Left kidney (tissue), 1 donor: ENCODE measurements at regions not wholly inside any gene's neighbourhood (a gene's known extent, or its start where the extent isn't known, plus 50 kb on each side); places are given as distances from the start of the nearest gene placed in this dataset.

ENCODE experiments used
- DNase-seq: peaks from one replicate; pipeline ENCODE4 v3.0.0-alpha.2; 2013

DNA sequence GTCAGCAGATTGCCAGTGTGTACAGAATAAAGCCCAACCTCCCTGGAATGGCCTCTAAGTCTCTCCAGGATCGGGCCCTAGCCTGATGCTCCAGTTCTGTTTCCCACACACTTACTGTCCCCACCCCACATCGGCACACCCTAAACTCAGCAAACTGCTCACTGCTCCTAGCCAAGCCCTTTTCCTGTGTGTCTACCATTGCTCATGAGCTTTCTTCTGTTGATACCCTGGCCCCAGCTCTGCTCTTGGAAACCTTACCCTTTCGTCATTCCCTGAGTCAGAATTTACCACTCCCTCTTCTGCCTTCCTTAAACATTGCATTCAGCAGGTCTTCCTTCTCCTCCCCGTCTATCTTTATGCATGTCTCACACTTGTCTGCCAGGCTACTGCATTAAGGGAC, 158.9 kb downstream of the TMX1 start:
- no peak for DNase-seq

DNA sequence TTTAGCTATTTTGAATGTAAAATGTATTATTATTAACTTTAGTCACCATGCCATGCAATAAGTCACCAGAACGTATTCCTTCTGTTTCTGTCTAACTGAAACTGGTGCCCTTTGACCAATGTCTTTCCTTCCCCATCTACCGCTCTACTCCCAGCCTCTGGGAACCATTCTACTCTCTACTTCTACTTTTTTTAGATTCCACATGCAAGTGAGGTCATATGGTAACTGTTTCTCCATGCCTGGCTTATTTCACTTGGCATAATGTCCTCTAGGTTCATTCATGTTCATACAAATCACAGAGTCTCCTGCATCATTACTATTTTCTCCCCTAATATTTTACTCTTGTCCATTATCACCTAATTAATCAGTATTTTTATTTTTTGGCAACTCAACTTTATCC, 160.1 kb downstream of the TMX1 start:
- no peak for DNase-seq

DNA sequence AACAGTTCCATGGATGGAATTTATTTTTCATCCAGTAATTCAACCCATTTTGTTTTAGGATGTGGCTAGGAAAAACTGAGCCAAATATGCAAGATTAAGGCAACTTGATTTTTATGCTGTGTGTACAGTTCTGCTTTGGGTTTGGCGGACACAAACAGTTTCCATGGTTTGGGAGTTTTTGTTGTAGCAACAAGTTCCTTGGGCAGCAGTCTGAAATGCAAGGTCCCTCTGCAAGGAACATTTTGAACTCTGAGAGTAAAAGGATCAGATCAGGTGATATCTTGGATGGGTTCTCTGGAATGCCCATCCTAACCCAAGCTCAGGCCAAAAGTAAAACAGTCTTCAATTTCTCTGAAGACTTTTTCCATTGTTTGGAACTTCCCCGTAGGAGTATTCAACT, 161.2 kb downstream of the TMX1 start:
- no peak for DNase-seq

DNA sequence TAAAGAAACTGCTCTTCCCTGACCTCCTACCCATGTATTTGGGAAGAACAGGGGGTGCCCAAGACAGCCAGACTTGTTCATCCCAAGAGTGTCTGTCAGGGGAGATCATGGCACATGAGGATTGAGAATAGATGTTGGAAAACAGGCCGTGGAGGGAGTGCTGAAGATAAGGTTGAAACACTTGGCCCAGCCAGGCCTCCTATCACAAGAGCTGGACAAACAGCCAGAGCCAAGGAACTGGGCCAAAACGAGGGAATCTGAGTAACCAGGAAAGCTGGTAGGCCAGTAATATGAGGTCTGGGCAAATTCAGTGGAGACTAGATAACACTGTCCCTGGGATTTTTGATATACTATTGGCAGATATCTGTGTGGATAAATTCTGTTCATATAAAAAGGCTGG, 161.7 kb downstream of the TMX1 start:
- DNase-seq = no peak

DNA sequence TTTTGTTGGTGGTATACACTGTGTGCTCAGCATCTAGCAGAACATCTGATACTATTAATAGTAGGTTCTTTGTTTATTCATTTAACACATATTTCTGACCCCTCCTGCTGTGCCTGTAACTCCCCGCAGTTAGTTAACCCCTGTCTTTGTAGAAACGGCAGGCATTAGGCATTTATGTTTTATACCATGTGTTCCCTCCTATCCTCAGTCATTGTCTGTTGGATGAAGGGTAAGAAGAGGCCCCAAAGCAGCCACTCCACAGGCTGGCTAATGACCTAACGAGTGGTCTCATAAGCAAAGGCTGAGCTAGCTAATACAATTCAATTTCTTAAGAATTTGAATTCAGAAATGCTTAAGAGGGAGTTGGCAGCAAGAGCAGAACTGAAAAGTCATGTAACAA, 170.8 kb downstream of the TMX1 start:
- no peak for DNase-seq

DNA sequence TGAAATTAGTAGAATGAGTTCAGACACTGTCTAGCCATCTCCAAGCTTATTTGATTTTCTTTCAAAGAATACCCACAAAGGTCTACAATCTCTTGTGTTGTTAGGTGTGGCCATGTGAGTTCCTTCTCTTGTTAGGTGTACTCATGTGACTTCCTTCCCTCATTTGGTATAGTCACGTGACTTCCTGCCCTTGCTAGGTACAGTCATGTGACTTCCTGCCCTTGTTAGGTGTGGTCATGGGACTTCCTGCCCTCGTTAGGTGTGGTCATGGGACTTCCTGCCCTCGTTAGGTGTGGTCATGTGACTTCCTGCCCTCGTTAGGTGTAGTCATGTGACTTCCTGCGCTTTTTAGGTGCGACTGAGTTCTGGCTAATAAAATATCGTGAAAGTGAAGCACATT, 179.6 kb downstream of the TMX1 start:
- DNase-seq = no peak

DNA sequence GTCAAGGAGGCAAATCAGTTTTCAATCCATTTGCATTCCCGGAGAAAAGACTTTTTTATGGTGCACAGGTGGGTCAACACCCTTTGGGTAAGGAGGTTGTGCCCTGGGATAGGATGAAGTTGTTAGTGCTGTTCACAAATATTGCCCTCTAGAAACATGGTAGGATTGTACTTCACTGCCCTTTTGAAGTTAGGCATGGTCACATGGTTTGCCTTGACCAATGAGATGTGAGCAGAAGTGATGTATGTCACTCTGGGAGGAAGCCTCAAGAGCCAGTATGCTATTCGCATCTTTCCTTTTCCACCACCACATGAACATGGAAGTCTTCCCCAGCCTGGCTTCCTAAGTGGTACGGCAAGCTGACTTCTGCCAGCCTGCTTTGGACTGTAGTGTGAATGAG, 182.7 kb downstream of the TMX1 start:
- DNase-seq = no peak

DNA sequence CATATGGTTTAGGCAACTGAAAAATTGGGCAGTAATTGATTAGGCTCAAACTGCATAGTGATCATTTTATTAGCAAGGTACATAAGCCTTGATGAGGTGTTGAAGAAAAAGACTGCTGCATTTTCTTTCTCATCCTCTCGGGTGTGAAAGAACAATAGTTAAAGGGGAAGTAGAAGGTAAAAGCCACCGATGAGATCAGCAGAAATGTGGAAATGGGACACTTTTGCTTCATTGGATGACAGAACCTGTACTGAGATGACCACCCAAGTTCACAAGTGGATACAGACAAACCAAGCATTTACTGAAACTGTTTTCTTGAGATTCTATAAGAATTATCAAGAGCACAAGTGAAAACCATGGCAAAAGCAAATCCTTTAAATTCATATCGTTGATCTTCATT, 184.0 kb downstream of the TMX1 start:
- no peak for DNase-seq

DNA sequence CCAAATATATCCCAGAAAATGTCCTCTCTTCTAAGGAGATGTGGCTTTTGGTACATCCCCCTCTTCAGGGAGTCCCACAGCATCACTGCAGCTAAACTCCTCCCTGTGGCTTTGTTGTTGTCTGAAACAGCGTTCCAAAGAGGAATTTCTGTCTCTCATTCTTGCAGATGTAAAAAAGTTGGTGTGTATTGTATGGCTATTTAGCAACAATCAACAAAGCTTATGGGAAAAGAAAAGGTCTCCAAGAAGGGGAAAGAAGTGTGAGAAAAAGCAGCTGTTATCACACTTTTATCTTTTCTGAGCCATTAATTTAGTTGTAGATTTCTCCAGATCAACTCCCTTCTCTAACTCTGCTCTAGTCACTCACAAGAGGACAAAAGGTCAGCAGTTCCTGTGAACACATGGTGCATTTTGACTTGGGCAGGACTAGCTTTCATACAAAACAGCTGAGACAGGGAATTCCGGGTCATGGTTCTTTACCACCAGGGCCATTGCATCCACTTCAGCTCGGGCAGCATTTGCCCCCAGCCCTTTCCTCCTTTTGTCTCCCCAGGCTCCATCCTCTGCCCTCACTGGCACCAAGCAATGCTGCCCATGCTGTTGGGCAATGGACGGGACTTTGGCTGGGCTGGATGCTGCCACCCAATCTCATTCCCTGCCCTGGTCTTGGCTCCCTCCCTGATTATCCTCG, 184.7 kb downstream of the TMX1 start:
- peak; percentile 50 for DNase-seq

DNA sequence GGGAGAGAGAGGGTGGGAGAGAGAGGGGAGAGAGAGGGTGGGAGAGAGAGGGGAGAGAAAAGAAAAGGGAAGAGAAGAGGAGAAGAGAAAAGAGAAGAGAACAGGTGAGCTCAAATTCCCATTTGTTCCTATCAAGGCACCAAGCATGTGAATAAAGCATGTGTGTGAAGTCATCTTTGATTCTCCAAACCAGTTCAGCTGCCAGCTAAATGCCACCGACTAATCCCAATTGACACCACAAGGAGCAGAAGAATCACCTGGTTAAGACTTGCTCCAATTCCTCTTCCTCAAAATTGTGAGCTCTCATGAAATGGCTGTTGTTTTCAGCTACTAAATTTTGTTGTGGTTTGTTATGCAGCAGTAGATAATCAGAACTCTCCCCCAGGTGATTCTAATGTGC, 188.9 kb downstream of the TMX1 start:
- DNase-seq = no peak

DNA sequence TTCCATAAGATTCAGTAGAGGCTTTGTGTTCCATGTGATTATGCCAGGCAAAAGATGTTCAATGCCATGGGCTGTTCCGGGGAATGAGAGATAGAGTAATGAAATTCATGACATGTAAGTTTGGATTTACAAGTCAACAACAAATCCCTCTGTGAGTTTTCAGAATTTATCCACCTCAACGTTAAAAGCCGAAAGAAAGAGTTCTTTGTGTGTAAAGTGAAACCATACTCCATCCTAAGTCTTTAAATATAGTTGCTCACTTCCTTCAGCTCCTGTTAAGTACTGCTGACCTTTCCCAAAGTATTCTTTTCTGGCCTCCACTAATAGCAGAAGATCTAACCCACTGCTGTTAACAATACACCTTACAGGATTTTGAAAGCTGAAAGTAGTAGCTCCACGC, 190.0 kb downstream of the TMX1 start:
- no peak for DNase-seq

DNA sequence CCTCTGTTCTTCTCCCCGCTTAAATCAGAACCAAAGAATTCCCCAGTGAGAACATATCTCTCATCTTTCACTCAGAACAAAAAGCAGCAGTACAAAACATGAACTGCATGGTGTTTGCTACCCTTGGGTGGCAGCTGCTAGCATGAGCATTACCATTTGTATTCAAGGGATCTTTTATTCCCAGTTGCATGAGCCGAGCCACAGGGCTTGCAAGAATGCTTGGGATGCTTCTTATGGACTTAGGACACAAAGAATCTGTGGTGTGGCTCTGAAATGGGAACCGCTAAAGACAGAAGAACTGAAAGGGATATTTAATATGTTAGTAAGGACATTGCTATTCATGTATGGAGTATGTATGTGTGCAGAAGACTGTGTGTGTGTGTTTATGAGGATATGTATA, 190.6 kb downstream of the TMX1 start:
- no peak for DNase-seq

DNA sequence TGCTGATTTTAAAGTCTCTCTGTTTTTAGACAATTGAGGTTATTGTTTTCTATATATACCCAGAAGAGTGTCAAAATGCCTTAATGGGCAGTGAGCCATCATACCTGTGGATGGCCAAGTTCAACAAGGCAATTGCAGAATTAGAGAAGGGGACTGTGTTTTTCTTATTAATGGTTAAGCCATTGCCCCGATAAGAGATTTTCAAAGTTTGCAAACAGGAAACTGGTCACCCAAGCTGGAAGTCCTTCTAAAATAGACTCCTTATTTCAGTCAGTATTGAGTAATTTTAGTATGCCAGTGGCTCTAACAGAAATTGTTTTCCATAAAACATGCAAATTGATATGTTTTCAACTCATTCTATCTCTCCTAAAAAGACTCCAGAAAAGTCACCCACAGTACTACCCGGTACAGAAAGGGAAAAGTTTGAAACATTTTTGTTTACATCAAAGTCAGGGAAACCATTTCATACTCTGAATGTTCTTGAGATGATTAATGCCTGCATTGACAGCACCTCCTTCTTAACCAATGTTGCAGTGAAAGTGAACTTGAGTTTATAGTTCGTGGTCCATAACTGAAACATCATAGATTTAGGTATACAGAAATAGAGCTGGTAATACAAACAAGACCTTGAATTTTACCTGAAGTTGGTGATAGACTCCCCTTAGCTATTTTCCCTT, 191.1 kb downstream of the TMX1 start:
- DNase-seq = no peak

DNA sequence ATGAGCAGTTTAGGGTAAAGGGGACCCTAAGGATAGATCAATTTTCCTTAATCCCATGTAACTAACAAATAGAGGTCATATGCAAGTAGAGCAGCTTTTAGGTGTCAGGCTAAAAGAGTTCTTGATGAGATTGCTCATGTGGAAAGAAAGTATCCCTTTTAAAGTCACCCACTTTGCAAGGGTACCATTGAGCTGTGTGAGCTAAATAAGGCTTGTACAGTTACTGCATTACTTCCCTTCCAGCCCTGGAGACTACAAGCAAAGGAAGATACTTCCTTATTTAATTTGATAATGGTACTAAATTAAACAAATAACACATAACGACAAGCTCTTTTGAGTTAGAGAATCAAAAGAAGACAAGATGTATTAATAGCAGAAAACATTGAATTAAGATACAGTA, 191.7 kb downstream of the TMX1 start:
- no peak for DNase-seq

DNA sequence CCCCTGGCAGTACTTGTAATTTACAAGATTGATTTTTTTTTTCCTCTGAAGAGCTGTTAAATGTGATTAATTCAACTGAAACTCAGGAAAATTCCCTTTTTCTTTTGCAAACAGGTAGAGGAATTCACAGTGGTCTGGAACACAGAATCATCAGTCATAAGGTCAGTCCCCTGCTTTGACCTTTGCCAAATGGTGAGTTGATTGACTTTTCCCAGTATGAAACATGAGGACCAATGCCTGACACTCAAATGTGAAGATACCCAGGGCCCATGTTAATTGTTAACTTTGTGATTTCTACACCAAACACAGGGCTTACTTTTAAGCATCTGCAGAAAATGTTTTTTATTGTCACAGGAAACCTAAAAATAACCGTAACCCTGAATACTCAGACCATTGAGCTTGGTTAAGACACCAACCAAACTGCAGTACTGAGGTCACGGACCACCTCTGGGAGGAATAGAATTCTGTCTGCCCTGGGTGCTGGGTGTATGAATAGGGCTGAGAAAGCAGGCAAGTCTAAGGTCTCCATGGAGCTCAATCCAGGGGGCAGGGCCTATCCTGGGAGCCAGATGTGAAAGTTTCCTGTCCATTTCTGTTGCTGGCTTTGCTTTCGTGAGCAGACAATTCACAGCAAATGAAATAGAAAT, 192.4 kb downstream of the TMX1 start:
- DNase-seq = no peak

DNA sequence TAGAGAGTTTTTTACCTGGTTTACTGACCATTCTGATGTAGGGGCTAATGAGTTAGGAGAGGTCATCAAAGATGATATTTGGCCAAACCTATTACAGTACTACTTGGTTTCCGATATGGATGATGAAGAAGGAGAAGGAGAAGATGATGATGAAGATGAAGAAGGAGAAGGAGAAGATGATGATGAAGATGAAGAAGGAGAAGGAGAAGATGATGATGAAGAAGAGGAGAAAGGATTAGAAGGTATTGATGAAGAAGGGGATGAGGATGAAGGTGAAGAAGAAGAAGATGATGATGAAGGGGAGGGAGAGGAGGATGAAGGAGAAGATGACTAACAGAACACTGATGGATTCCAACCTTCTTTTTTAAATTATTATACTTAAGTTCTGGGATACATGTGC, 196.6 kb downstream of the TMX1 start:
- no peak for DNase-seq

DNA sequence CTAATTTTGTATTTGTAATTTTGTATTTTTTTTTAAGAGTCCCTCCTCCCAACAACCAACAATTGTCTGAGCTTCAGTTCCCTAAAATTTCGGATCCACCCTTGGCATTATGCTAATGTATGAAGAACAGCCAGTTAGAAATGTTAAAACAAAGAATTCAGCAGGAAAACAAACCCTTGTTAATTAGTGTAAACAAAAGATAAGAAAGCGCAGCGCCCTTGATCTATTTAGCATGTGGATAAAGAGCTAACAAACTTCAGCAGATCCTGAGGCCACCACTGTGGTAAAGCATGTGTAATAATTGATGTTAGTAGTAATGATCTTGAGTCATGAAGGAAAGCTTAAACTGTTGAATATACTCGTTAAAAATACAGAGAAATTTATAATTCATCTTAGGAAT, 199.8 kb downstream of the TMX1 start:
- no peak for DNase-seq

DNA sequence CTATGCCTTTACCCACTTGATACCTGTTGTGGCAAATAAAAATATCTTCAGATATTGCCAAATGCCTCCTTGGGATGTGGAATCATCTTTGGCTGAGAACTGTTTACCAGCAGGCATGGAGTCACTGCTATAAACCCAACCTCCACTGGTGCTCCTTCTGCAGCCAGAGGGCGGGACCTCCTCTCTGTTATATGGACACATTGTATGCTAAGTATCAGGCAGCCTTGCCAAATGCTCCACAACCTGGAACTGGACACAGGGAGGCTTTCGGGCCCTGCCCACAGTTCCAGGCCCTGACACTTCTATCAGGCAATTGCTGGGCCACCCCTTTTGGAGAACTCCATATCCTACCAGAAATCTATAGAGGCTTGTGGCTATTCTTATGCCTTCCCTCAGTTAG, 201.0 kb downstream of the TMX1 start:
- no peak for DNase-seq

DNA sequence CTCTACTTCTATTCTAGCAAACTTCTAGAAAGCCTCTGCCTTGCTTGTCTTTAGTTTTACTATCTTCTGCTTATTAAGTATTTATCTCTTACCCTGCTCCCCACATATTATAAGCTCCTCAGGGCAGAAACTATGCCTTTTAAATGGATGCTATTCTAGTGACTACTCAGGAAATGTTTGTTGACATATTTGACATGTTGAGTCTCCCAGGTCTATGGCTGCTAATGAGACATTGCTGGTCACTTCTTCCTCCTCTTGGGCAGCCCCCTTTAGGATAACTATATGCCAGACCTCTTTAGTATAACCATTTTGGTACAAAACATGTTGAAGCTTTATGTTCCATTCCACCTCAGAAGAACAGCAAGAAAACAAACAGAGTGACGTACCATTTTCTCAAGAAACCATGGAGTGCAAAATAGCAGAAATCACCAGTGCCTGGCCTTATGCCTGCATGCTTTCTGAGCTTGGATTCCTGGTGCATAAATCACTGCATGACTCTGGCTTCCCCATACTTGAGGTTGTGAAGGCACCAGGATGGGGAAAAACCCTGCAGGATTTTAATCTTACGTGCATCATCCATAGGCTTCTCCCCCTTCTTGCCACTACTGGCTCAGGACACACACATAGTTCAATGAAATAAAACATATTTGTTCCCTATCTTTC, 202.6 kb downstream of the TMX1 start:
- DNase-seq = no peak

DNA sequence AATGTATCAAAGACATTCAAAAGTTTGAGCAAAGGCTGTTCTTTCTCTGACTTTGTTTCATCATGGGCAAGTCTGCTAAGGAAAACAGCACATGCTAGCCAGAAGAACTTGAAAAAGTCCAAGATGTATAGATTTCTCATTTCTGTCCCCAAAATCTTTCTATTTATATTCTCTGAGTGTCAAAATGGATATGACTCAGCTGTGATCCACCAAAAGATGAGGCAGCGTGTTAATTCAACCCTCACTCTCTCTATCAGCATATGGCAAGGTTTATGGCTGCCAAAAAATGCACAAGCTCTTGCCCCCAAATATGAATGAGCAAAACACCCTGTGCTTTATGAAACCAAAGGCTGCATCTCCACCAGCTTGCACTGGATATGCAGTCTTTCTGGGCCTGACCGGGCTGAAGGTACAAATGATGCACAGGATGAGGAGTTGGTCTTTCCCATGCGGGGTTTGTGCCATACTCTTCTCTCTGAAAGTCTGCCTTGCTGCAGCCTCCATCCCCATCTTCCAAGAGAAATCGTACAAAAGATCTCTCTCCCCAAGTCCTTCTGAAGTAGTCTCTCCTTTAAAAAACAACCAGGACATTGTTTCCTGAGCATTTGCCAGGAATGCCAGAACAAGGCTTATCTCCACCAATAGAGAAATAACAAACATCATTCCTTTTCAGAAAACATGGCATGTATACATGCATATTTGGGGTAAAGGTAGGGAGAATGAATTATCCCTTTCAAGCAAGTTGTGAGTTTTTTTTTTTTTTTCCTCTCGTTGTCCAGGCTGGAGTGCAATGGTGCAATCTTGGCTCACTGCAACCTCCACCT, 203.4 kb downstream of the TMX1 start:
- no peak for DNase-seq

DNA sequence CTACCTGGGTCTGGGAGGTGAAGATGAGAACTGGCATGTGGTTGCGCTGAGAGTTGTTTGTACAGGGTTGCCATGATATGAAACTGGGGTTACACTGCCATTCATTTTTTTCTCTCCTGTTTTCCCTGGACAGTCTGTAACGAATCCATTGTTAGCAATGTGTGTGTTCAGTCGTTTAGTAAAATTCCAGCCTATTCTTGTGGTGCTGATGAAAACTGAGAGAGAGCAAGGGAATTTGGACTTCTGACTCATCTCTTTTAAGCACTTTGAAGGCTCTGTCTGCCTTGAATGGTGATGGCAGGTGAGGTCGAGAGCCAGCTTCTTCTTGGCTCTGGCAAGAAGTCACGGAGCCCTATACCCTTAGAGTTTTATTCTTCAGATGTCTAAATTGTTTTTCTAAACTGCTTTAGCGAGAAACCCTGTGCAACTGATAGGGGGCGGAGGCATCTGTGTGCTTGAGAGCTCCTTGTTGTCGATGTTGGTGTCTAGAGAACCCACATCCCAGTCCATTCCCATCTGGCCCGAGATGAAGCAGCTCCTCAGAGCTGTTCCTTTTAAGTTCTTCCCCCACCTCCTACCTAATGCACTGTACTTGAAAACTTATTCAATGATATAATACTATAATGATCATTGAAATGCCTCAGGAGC, 204.4 kb downstream of the TMX1 start:
- DNase-seq = no peak

DNA sequence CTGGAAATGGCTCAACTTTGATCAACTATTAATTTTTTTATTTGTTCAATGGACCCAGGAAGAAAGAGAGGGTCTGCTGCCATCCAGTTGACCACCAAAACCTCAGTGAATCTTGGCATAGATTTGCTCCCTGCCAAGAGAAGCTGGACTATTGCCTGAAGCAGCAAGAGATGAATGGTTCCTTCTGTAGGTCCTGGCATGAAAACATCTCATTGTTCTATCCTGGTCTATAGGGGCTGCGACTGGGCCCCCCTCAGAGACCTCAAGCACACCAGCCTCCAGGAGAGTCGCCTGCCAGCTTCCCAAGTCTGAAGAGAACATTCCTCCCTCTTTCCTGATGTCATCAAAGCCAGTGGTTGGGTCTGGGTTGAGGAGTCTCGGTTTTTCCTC, 204.9 kb downstream of the TMX1 start:
- DNase-seq = no peak
